ENCODE measurements at regions not wholly inside any gene's neighbourhood (a gene's known extent, or its start where the extent isn't known, plus 50 kb on each side); places are given as distances from the start of the nearest gene placed in this dataset.

DNA sequence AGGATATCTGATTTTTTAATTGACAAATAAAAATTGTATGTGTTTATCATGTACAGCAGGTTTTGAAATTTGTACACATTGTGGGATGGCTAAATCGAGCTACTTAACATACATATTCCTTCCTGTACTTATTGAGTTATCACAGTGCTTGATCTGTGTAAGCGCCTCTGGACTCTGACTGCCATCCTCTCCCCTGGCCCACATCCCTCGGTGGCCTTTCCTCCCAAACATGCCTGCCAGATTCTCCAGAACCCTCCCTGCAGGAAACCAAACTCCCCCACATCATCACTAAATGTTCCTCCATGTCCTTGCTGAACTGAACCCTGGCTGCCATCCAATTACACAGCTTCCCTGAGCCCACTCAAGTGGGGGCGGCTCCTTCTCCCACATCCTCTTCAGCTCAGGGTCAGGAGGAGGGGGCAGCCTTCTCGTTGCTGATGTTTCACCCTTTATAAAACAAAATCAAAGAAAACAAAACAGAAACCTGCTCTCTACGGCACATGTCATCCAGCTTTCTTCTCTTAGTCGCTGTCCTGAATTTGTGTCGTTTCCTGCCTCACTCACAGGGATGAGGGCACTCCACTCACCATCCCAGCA is 97.1 kb upstream of the SPATA13 start:
- Histone ChIP-seq H4K20me1 (ENCODE audit: insufficient read depth, low read length) (no peaks in the 10 kb centered on the region), H3K9ac (ENCODE audit: low read length) (no peak overlapping the region), H3K4me3 (ENCODE audit: low read length) (no peak overlapping the region), H3K4me1 (ENCODE audit: low read length) (no peaks in the 10 kb centered on the region), H3K79me2 (ENCODE audit: low read length) (no peaks in the 10 kb centered on the region), H2AFZ (ENCODE audit: low read depth, low read length) (no peak overlapping the region), H3K36me3 (replicated peaks; ENCODE audit: low read depth, low read length) (no peaks in the 10 kb centered on the region), H3K9me3 (ENCODE audit: insufficient read depth, low read length) (no peaks in the 10 kb centered on the region), H3K27ac (ENCODE audit: low read length) (no peak overlapping the region), H3K27me3 (ENCODE audit: low read depth, low read length) (peaks cover 3% of the 10 kb centered on the region; the same call in 1 of the 2 replicates), H3K4me2 (ENCODE audit: low read length) (no peak overlapping the region)
- TF ChIP-seq, protein P1, sequence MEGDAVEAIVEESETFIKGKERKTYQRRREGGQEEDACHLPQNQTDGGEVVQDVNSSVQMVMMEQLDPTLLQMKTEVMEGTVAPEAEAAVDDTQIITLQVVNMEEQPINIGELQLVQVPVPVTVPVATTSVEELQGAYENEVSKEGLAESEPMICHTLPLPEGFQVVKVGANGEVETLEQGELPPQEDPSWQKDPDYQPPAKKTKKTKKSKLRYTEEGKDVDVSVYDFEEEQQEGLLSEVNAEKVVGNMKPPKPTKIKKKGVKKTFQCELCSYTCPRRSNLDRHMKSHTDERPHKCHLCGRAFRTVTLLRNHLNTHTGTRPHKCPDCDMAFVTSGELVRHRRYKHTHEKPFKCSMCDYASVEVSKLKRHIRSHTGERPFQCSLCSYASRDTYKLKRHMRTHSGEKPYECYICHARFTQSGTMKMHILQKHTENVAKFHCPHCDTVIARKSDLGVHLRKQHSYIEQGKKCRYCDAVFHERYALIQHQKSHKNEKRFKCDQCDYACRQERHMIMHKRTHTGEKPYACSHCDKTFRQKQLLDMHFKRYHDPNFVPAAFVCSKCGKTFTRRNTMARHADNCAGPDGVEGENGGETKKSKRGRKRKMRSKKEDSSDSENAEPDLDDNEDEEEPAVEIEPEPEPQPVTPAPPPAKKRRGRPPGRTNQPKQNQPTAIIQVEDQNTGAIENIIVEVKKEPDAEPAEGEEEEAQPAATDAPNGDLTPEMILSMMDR (IDR thresholded peaks at IDR 0.05; ENCODE audit: low read depth, low read length), result no peak
- TF ChIP-seq EZH2phosphoT487 (IDR thresholded peaks at IDR 0.05; ENCODE audit: low read depth), result no peak

DNA sequence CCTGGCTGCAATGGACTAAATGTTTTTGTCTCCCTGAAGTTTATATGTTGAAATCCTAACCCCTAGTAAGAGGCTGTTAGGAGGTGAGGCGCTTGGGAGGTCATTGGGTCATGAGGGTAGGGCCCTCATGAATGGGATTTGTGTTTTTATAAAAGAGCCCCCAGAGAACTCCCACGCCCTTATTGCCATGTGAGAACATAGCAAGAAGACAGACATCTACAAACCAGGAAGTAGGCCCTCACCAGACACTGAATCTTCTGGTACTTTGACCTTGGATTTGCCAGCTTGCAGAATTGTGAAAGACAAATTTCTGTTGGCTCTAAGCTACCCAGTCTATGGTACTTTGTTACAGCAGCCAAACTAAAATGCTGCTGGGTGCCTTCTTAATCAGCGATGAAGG is 96.1 kb upstream of the SPATA13 start:
- Histone ChIP-seq H3K9me3 (ENCODE audit: insufficient read depth, low read length) (no peaks in the 10 kb centered on the region), H4K20me1 (ENCODE audit: insufficient read depth, low read length) (no peaks in the 10 kb centered on the region), H2AFZ (ENCODE audit: low read depth, low read length) (no peak overlapping the region), H3K27ac (ENCODE audit: low read length) (no peak overlapping the region), H3K4me3 (ENCODE audit: low read length) (no peak overlapping the region), H3K4me2 (ENCODE audit: low read length) (no peak overlapping the region), H3K27me3 (ENCODE audit: low read depth, low read length) (peaks cover 3% of the 10 kb centered on the region; the same call in 1 of the 2 replicates), H3K36me3 (replicated peaks; ENCODE audit: low read depth, low read length) (no peaks in the 10 kb centered on the region), H3K79me2 (ENCODE audit: low read length) (no peaks in the 10 kb centered on the region), H3K9ac (ENCODE audit: low read length) (no peak overlapping the region), H3K4me1 (ENCODE audit: low read length) (no peaks in the 10 kb centered on the region)
- no peak for TF ChIP-seq EZH2phosphoT487 (IDR thresholded peaks at IDR 0.05; ENCODE audit: low read depth)
- TF ChIP-seq, protein P1 (IDR thresholded peaks at IDR 0.05; ENCODE audit: low read depth, low read length), result no peak

DNA sequence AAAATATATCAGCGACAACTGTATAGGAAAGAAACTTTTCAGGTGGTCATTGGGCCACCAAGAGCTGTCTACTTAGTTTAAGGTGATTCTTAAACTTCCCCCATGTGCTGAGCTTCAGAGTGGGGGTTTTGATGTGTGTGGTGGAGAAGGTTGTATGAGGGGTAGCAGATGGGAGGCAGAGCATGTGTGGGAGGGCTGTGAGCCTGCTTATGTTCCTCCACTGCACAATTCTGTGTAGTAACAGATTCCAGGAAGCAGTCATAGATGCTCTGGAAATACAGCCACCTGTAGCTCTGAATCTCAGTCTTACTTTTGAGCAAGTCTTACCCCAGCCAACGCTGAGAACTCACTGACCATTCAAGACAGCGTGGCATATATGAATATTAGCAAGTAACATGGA is 95.3 kb upstream of the SPATA13 start:
- no peak overlapping the region for H2AFZ ChIP-seq (ENCODE audit: low read depth, low read length)
- no peaks in the 10 kb centered on the region for H3K79me2 ChIP-seq (ENCODE audit: low read length)

DNA sequence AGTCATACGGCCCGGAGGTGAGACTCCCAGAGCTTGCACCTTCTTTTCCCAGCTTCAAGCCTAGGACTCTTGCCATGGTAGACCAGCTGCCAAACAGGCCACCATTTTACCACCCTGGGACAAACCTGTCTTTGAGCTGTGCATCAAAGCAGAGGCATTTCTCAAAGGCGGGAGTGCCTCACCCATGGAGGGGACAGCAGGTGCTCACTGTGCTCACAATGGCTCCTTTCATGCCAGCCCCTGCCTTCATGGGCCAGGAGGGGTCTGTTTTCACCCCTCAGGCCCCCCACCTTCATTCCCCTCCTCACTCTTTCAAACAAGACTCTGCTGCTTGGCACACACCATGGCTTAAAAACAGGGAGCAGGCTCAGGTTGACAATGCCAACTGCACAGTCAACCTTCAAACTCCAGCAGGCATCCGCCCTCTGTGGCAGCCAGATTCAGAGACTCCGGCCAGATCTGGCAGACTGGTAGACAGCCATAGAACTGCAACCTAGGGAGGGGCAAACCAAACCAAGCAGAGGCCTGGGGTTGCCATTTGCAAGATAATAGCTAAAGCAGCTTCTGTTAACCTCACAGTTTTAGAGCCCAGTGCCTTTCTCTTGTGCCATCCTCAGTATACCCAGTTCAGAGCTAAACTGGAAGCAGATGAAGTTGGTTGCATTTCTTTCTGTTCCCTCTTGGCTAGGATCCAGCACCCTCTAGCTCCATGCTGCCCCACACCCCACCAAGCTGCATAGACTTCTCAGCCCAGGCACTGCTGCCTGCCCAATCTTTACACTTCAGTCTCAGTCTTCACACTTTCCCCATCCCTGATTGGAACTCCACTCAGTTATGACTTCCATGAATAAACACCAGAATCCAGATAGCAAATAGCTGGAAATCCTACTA is 93.9 kb upstream of the SPATA13 start:
- H3K4me2 ChIP-seq (ENCODE audit: low read length), result no peak overlapping the region
- no peaks in the 10 kb centered on the region for H3K4me1 ChIP-seq (ENCODE audit: low read length)
- no peaks in the 10 kb centered on the region for H3K79me2 ChIP-seq (ENCODE audit: low read length)
- H3K4me3 ChIP-seq (ENCODE audit: low read length), result no peak overlapping the region
- peaks cover 3% of the 10 kb centered on the region; the same call in 1 of the 2 replicates for H3K27me3 ChIP-seq (ENCODE audit: low read depth, low read length)
- TF ChIP-seq, protein P1 (IDR thresholded peaks at IDR 0.05; ENCODE audit: low read depth, low read length), result no peak
- no peak for TF ChIP-seq EZH2phosphoT487 (IDR thresholded peaks at IDR 0.05; ENCODE audit: low read depth)
- no peak overlapping the region for H2AFZ ChIP-seq (ENCODE audit: low read depth, low read length)
- H3K9ac ChIP-seq (ENCODE audit: low read length), result no peak overlapping the region
- H4K20me1 ChIP-seq (ENCODE audit: insufficient read depth, low read length), result no peaks in the 10 kb centered on the region
- no peak overlapping the region for H3K27ac ChIP-seq (ENCODE audit: low read length)
- no peaks in the 10 kb centered on the region for H3K9me3 ChIP-seq (ENCODE audit: insufficient read depth, low read length)
- H3K36me3 ChIP-seq (replicated peaks; ENCODE audit: low read depth, low read length), result no peaks in the 10 kb centered on the region

More for the DNA sequence above, 95.3 kb upstream of the SPATA13 start:
- no peak overlapping the region for H3K27ac ChIP-seq (ENCODE audit: low read length)
- H3K36me3 ChIP-seq (replicated peaks; ENCODE audit: low read depth, low read length), result no peaks in the 10 kb centered on the region
- no peak overlapping the region for H3K9ac ChIP-seq (ENCODE audit: low read length)
- H4K20me1 ChIP-seq (ENCODE audit: insufficient read depth, low read length), result no peaks in the 10 kb centered on the region
- no peak overlapping the region for H3K4me3 ChIP-seq (ENCODE audit: low read length)
- TF ChIP-seq, protein P1 (IDR thresholded peaks at IDR 0.05; ENCODE audit: low read depth, low read length), result no peak
- no peak for TF ChIP-seq EZH2phosphoT487 (IDR thresholded peaks at IDR 0.05; ENCODE audit: low read depth)
- H3K27me3 ChIP-seq (ENCODE audit: low read depth, low read length), result peaks cover 3% of the 10 kb centered on the region; the same call in 1 of the 2 replicates
- no peaks in the 10 kb centered on the region for H3K9me3 ChIP-seq (ENCODE audit: insufficient read depth, low read length)
- H3K4me2 ChIP-seq (ENCODE audit: low read length), result no peak overlapping the region
- H3K4me1 ChIP-seq (ENCODE audit: low read length), result no peaks in the 10 kb centered on the region

Data from OCI-LY3 (cell line).